GM19397 (cell line): ENCODE measurements at regions not wholly inside any gene's neighbourhood (a gene's known extent, or its start where the extent isn't known, plus 50 kb on each side); places are given as distances from the start of the nearest gene placed in this dataset.
"Not testable (repeated sequence)": the region's sequence is repeated elsewhere in the genome, so short reads cannot be mapped to it uniquely, and the experiment has no call there.

Source experiments
- ATAC-seq: cut with Tn5 transposase; IDR thresholded peaks from one replicate; pipeline ENCODE4 v1.9.1; 2021; ENCODE audit warnings: mild to moderate bottlenecking, moderate library complexity; ENCODE audit not compliant: unreplicated experiment

DNA sequence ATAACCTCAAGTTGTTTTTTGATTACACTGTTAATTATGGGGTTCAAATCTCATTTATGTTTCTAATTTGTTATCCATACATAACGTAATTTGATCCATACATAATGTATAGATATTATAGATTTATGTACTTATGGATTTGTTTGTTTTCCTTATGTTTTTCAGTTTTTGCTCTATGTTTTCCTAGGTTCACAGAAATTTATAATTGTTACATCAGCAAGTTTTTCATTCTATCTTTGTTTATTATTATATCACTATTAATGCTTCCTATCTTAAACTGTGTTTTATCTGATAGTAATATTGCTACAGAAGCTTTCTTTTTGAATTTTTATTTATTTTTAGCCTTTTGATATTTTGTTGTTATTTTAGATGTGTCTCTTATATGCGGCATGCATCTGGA, 194.3 kb upstream of the SOX21 start:
- ATAC-seq, result no peak

DNA sequence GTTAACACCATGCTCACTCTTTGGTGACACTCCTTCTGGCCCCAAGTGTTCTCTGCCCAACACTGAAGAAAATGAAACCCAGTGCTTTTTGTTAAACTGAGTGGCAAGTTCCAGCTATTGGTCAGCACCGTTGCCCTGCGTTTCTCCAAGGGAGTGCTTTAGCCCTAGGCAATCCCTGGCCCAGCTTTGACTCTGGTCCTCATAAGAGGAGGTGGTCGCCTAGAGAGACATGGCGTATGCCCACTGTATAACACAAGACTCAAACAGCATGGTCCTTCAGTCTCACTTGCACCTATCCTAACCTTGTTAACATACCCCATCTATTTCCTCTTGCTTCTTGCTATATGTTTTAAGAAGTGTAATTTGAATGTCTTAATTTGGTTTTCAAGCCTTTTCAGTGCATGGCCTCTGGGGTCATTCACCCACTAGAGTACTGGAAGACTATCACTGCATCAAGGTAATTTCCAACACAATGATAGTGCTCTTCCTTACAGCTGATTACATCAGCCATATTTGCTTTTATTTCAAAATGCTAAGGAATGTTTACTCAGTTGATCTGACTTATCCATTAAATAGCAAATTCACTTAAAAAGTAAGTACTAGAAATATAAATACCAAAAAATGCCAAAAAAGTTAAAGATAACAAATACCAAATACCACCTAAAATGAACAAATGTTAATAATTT, 190.5 kb upstream of the SOX21 start:
- no peak for ATAC-seq

DNA sequence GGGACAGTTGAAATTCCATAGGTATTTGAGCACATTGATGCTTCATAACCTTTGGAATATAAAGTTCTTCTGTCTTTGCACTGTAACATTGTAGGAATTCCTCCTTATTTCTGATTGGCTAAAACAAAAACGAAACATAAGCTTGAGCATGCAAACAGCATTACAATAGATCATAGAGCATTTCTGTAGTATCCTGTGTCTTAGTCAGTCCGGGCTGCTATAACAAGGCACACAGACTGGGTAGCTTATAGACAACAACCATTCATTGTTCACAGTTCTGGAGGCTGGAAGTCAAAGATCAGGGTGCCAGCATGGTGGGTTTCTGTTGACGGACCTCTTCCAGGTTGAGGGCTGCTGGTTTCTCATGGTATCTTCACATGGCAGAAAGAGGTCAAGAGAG, 188.7 kb upstream of the SOX21 start:
- ATAC-seq, result no peak

DNA sequence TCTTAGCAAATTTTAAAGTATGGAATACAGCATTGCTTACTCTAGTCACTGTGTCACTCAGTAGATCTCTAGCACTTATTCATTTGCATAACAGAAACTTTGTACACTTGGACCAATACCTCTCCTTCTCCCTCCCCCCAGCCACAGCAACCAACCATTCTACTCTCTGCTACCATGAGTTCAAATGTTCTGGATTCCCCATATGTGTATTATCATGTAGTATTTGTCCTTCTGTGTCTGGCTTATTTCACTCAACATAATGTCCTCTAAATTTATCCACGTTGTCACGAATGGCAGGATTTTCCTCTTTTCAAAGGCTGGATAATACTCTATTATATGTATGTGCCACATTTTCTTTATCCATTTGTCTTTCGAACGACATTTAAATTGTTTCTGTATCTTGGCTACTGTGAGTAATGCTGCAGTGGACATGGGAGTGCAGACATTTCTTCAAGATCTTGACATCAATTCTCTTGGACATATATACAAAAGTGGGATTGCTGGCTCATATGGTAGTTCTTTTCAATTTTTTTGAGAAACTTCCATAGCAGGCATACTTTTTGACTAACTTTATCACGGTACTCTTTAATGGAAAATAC, 184.5 kb upstream of the SOX21 start:
- no peak for ATAC-seq

DNA sequence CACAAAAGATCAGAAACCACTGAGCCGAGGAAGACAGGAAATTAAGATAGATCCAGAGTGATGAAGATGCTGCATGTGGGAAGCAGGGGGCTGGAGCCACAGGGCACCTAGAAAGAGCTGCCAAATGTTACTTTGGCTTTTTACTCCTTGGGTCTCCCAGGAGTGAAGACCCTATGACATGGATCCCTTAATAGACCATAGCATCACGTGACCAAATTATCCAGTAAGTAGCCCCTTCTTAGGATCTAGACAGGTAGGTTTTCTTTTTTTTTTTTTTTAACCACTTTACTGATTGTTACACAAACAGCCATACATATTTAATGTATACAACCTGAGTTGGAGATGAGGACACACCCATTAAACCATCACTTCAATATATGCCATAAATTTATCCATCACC, 183.9 kb upstream of the SOX21 start:
- ATAC-seq, result no peak

DNA sequence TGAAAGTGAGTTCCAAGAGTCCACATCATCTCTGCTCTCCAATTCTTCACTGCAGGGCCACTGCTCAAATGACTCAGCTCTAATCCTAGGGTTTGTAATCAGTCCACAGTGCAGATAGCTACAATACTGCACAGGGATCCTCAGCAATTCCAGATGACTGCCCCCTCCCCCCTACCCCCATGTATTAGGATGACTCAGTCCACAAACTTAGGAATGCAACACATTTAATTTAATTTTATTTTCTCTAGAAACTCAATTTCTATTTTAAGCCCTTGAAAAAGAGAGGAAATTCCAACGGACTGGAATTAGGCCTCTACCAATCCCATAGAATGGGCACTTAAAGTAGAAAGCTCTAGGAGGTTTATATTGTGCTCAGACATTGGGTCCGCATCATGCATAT, 173.8 kb upstream of the SOX21 start:
- ATAC-seq, result no peak

DNA sequence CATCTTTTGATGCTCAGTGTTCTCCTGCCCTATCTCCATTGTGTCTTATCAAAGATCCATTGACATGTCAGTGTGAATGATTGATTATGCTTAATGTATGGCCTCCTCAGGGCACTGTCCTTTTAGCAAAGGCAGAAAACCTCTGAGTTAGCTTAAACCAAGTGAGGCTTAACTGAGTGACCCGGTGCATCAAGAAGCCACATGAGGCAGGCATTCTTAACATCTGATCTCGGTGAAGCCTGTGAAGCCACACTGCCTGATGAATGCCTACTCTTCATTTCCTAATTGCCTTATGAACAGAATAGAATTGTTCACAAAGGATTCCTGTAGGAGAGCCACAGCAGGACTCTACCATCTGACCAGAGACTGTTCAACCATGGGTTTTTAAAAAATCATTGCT, 168.1 kb upstream of the SOX21 start:
- ATAC-seq, result no peak

DNA sequence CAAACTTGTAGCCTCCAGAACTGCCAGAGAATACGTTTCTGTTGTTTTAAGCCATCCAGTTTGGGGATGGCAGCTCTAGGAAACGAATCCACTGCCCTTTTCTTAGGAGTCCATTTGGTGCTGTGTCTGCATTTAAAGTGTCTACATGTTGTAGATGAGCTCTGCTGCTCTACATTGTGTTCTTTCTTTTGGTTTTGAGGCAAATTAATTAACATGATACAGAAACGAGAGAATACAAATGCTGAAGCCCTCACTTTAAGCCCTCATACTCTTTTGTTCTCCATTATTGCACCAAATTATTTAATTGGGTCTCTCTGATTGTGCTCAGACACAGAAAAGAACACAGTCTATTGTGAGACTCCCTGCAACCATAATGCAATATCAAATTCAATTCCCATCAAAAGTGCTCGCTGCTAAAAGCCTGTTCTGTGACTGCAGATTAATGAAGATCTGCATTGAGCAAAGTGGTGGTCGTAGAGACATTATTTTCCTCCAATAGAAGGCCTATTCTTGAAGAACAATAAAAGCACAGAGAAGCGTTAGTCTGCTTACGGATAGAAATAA, 166.3 kb upstream of the SOX21 start:
- ATAC-seq, result no peak

DNA sequence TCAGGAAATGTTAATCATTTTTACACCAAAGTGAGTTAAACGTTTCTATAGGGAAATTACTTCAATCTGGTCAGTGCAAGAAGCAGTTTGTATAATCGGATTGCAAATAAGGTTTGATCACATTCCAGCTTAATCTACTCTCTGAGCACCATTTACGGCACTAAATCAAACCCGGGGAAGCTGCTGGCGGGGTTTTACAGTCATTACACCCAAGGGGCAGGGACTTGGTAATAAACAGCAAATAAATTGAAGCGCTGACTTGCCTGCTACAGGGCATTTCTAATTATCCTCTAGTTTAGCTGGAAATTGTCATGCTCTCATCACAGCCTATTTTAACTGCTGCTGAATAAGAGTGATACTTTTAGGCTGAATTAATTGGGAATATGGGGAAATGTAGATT, 152.1 kb upstream of the SOX21 start:
- no peak for ATAC-seq

DNA sequence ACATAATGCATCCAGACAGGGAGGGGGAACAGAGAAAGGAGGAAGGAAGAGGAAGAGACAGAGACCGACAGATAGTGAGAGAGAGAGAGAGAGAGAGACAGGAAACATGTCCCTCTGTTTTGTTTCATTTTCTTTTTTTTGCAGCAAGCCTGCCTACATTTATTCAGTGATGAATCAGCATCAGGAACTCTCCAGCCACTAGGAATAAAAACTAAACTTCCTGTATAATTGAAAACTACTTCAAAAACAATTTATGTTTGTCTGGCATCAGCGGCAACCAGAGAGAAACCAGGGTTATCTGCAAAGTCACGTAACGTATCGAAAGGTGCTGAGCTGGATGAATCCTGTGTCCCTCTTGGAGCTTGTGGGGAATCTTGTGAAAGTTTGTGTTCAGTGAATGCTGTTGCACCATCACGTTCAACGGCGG, 148.6 kb upstream of the SOX21 start:
- peak; percentile 67 for ATAC-seq

DNA sequence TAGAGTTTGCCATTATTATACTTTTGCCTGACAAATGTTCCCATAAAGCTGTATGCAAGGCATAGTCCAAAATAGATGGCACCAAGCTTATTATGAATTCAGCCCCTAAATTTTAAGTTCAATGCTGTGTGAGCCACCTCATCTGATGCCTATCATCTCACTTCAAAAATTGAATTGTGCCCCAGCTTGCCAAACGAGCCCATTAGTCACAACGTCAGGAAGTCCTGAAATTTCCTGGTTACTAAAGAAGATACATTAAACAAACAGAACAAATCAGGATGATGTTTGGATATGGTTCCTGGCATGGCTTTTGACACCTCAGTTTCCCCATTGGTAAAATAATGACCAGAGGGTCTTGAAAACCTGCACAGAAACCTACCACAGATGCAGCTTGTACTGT, 147.5 kb upstream of the SOX21 start:
- no peak for ATAC-seq

DNA sequence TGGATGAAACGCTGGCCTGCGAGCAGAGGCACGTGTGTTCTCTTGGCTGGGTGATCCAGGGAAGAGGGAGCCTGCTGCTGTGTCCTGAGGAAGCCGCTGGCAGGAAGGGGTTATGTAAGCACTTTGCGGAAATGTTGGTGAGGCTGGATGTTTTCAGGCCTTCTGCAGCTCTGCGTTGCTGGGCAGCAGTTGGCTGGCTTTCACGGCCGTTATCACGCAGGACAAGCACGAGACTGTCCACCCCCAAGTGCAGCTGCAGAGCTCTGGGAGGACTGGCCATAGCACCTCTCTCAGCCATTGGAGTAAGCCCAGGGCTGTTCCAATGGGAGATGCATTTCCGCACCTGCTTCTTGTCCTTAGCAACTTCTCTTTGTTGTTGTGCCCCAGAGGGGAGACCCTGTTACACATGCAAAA, 146.9 kb upstream of the SOX21 start:
- no peak for ATAC-seq

DNA sequence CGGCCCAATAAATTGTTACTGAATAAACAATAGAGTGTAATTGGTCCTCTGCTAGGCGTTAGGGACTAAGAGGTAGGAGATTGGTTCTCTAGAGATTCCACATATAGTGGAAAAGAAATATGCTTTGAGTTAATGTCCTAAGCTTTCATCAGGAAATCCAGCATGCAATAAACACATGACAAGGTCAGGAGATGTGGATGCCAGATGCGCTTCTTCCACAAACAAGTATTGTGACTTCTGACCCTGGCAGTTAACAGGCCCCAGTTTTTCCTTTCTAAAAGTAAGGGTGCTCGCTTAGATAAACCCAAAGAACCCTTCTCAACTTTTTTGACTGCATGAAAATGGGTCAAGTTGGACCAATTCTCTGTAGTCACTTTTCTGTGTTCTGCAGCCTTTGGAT, 146.5 kb upstream of the SOX21 start:
- no peak for ATAC-seq

DNA sequence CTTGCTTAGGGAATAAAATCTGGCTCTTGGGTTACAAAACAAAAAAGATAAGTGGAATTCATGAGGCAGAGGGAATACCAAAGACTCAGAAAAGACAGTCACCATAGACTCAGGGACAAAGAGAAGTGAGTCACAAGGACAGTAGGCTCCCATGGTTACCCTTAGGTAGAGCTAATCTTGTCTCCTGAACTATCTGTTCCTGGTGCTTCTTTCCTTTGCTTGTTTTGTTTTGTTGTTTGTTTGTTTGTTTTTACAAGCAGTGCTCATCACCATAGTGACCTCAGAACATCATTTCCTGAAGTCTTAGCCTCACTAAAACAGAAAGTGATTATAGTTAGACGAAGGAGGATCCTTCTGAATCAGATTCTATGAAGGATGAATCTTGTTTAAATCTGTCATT, 142.3 kb upstream of the SOX21 start:
- ATAC-seq, result no peak

DNA sequence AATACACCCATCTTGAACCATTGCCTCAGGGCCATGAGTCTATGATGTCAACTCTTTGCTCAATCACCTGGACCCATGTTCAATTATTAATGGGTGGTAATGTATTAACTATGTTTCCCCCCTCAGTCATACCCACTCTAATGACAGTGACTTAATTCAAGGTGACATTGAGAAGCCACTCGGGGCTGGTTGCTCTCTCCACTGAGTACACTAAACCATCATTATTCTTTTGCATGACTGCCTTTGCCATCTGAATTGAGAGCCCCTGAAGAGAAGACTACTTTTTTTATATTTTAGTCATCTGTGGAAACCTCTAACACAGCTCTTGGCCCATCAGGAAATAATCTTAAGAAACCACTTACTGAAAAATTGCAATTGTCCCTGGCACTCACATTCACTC, 139.2 kb upstream of the SOX21 start:
- no peak for ATAC-seq

DNA sequence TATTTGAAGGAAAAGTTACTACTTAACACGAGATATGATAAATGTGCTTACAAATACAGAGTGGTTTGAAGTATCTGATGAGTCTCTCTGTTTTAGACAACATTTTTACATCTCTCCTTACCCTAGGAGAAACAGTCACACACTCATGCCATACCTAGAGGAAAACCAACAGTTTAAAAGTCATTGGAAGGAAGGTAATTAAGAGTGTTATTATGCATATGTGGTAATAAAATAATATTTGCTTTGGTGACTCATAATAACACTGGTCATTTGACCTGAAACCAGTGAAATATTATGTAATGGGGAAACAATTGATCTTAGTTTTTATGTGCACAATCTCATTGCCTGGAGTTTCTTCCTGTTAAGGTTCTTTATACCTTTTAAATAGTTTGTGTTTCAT, 136.9 kb upstream of the SOX21 start:
- no peak for ATAC-seq

DNA sequence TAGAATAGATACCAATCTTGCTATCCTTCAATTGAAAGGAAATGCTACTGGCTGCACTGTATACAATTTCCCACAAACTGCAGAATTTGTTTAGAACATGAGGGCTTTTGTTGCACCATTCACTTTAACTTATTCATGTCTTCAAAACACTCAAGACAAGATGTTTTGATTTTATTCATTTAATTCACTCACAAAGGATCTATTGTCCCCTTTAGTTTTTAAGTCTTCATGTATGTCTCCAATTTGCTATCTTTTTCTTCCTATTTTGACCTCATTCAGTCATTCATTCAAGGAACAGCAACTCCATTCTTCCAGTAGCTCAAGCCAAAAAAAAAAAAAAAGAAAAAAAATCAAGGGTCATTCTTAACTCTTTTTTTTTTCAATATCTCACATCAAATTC, 130.6 kb upstream of the SOX21 start:
- ATAC-seq, result no peak

DNA sequence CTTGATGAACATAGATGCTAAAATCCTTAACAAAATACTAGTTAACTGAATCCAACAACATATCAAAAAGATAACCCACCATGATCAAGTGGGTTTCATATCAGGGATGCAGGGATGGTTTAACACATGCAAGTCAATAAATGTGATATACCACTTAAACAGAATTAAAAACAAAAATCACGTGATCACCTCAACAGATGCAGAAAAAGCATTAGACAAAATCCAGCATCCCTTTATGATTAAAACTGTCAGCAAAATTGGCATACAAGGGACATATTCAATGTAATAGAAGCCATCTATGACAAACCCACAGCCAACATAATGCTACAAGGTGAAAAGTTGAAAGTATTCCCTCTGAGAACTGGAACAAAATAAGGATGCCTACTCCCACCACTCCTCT, 124.7 kb upstream of the SOX21 start:
- not testable (repeated sequence) for ATAC-seq

DNA sequence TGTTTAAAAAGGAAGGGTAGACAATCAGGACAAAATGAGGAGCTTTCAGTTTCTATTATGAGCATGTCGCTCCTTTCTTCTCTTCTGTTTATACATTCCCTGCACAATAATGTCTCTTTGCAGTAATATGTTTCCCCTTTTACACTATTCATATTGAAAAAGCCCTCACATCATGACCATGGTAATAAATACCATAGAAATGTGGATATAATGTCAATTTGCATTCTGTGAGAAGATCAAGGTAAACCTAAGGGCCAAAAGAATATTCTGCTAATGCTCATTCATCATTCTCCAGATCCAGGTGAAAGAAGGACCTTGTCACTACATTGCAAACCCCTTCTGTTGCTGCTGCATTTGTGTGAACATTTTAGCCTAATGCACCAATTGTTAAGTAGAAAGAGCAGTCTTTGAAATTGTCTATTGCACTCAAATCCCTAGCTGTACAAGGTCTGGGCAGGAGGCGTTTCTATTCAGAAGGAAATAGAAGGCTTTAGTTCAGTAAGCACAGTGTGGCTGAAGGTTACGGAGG, 117.6 kb upstream of the SOX21 start:
- ATAC-seq, result no peak

DNA sequence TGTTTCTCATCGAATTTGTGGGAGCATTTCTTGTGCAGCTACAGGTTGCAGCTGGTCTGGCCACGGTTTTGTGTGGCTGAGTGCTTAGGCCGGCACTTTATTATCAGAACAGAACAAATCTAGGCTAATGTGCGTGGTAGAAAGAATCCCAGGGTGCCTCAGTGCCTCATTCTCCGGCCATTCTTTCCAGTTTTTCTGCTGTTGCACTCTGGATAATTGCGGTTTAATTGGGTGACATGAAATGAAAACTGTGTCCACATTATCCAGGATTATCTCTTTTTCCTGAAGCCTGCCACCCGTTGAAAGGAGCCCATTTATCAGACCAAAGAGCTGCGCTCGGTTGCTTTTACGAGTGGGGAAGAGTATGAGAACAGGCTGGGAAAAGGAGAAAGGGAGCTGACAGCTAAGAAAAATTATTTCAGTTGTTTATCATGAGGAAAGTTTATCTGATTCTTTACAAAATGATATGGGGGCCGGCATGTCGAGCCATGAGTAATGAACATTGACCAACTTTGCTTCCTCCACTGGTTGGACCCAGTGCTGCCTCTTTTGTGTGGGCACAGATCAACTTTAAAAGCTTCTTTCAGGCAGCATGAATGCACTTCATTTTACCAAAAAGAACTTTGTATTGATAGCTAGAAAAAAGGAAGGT, 117.0 kb upstream of the SOX21 start:
- ATAC-seq, result no peak

DNA sequence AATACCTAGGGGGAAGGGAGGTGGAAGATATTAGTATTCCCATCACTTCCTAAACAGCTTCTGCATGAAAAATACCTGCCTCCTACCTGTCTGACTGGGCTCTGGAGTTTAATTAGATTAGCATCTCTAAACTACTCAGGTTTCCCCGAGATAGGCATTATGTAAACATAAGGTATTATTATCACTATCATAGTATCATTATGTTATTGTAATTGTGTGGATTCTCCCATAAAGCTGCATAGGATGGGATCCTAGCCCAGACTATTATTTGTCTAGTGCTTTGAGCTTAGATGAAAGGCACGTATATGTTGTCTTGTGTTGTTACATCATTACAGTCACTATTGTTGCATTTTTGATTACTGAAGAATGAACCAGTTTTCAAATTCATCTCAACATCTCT, 115.2 kb upstream of the SOX21 start:
- no peak for ATAC-seq

DNA sequence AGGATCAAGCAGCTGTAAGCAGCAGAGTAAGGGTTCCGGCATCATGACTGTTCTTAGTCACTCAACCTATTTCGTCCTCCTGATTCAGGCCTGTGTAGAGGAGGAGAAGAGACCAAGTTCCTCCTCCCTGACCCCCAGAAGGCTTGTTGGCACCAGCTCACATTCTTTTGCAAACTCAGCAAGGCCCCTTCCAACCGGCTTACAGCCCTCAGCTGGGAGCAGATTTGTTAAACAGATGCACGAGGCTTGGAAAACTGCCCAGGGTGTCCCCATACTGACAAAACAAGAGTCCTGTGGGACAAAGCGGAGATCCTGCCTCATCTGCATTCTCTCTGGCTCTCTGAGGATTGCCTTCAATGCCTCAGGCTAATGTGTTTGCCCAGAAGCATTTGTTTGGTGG, 113.2 kb upstream of the SOX21 start:
- no peak for ATAC-seq
